ENCODE measurements at regions not wholly inside any gene's neighbourhood (a gene's known extent, or its start where the extent isn't known, plus 50 kb on each side); places are given as distances from the start of the nearest gene placed in this dataset.
A peak's percentile ranks its signal among the peaks of the same experiment; 100 is the strongest.

DNA sequence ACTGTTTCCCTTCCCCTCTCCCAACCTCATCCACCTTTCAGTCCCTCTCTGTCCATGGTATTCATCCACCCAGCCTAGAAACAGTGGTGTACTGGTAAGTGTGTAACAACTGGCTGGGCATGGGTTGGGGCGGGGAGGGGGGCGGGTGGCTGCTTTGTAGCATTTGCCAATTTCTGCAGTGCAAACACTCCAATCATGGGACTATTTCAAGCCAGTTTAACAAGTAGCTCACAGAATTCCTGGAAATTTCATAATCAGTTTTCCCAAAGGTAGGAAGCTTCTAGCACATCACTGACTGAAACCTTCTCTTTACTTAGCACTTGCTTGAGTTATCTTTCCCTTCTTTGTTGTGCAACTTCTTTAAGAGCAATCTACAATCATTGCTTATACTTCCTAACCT is 100.8 kb upstream of the WASF3 start:
- DNase-seq (ENCODE audit: low read depth in 4 of 4, low spot score in 1 of 4): no peak

DNA sequence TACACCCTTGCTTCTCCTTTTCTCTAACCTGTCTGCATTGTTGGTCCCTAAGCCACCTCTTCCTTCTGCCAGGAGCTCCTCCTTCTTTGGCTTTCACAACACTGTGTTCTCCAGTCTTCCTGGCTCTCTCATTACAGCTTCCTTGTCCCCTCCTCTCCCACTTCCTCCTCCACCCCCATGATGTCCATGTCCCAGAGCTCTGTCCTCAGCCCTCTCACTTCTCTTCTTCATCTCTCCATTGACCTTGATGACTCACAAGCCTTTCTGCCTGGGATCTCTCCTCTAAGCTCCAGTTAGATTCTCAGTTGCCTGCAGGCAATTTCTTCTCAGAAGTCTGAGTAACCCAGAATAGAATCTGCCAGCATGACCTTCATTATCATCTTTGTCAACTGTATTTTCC is 100.3 kb upstream of the WASF3 start:
- DNase-seq (ENCODE audit: low read depth in 4 of 4, low spot score in 1 of 4): no peak

DNA sequence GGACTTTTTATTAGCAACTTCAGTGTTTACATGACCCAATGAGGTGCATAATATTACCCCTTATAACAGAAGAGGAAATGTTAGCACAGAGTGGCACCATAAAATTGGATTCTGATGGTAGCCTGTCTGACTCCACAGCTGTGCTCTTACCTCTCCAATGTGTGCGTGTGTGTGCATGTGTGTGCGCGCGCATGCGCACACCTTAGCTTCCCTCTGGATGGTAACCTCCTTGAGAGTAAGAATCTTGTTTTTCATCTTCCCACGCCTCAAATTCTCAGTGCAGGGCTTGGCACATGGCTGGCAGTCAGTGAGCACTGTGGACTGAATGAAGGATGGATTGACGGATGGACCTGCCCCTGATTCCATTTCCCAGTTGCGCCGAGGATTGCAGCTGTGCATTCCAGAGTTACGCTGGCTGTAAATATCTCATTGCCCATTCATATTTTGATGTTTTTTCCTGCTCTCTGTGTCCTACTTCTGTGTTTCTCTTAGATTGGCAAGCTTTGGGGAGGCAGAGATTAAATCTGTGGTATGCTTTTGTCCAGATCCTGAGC is 99.2 kb upstream of the WASF3 start:
- no peak for DNase-seq (ENCODE audit: low read depth in 4 of 4, low spot score in 1 of 4)

DNA sequence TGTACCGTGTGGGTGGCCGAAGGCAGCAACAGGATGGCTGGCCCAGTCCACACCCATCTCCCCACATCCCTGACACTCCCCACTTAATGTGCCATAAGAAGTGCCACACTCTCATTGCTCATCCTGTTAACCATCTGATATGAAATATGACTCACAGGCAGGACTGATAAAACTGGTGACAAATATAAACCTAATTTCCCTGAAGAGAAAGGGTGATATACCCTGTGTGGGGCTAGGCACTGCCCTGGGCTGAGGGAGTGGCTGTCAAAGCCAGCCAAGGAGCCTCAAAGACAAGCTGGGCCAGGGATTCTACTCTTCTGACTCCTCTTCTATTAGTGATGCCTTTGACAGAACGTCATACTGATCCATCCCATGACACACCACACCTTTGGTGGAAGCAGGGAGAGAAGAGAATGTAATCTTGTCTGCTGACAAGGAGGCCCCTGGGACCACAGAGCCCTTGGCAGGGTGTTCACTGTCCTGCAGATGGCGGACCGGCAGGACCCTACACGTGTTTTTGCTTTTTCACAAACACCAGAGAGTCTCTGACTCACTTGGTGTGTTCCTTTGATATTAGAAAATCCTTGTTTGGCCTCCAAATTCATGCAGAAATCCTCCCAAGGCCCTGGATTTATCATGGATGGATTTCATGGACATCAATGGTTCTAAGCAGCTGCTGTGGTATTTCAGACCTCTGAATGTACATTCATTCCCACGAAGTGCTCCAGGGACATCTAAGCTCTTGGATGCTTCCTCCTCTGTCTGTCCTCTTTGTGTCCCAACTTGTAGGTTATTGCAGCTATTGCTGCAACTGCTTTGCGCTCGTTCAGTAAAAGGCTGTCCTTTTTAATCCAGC is 98.0 kb upstream of the WASF3 start:
- no peak for DNase-seq (ENCODE audit: low read depth in 4 of 4, low spot score in 1 of 4)

DNA sequence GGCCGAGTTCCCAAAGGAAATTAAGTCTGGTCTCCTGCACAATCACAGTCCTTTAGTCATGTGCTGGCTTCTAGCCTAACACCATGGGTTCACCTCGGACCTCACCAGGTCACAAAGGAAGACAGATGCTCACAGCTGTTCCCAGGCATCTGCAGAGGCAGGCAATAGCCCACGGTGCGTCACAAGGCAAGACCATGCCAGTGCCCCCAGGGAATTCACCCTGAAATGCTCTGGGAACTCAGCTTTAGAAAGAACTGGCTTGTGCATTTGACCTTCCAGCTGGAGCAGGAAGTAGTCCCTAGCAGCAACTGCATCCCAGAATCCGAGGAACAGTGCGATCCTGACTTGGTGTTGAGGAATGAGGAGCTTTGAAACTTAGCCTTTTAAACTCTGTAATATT is 96.8 kb upstream of the WASF3 start:
- no peak for DNase-seq (ENCODE audit: low read depth in 4 of 4, low spot score in 1 of 4)

DNA sequence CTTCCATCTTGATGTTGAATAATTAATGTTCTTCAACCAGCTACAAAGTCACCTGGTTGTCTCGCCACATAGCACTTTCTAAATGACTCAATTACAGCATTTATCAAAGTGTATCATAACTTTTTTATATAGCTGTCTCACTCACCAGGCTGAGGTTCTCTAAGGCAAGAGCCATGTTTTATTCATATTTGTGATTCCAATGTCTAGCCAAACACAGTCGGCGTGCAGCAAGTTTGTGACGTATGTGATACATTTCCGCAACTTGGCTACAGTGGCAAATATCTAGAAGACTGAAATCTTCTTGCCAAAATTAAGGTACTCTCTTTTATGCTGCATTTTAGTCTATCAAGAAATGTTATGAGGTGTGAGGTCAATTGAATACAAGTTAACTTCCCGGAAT is 94.2 kb upstream of the WASF3 start:
- DNase-seq (ENCODE audit: low read depth in 4 of 4, low spot score in 1 of 4): no peak

DNA sequence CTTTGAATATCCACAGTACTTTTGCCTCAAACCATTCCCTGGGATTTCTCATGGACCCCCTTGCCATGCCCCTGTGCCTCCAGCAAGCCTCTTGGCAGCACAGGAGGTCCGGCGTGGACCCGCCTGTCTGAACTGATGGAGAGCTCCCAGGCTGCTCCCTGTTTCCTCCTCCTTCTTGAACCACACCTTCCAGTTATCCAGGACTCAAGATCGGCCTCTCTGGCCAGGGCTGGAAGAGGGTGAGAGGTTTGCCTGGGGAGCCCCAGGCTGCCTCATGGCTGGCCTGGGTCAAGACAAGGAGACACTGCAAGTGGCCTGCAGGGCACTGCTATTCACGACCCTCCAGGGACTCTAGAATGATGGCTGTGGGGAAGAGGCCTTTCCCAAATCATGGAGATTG is 93.6 kb upstream of the WASF3 start:
- no peak for DNase-seq (ENCODE audit: low read depth in 4 of 4, low spot score in 1 of 4)

DNA sequence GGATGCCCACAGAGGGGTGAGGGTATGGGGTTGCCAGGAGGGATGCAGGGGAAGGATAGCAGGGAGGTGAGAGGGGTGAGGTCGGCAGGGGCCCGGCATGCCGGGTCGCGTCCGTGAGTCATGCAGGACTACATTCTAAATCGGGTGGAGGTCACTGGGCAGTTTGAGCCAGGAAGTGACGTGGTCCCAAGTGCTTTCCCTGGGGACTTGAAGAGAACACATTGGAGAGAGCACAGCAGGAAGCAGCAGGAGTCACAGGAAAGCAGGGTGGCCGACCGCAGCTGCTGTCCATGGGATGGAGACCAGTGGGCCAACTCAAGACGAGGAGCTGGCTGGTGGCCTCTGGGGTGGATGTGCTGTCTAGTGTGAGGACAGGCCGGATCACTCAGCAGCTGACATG is 92.0 kb upstream of the WASF3 start:
- DNase-seq (ENCODE audit: low read depth in 4 of 4, low spot score in 1 of 4): no peak

DNA sequence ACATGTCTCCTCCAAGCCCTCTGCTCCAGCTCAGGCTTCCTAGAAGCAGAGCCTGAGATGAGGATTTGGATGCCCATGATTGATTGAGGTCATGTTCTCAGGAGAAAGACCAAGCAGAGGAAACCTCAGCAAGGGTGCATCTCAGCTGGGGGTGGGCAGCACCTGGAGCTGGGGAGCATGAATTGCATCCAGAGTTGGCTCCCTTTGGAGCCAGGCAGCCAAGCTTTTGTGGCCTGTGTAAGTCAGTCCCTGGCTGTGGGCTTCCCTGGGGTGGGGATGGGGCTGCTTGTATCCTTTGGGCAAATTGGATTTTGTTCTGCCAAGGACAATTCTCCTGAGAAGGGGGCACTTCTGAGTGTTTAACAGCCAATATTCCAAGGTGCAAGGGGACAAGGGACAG is 91.5 kb upstream of the WASF3 start:
- DNase-seq (ENCODE audit: low read depth in 4 of 4, low spot score in 1 of 4): no peak

DNA sequence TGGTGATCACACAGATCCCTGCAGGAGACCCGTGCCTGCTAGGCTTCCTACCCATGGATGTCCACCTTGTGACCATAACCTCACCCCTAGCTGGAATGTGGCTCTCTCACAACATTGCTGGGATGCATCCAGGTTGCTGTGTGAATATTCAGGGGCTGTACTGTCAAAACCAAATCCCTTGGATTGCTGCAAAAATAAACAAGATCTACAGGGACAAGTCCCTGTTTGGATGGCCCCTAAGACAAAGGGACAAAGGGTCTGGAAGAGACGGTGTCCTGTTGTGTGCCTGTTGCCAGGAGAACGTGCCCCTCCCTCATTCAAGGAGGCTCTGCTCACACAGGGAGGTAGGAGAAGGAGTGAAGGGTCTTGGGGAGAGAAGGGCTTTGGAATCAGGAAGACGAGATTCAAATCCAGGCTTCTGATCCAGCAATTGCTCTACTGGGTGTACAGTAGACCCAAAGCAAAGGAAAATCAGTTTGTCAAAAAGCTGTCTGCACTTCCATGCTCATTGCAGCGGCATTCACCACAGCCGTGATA is 89.2 kb upstream of the WASF3 start:
- no peak for DNase-seq (ENCODE audit: low read depth in 4 of 4, low spot score in 1 of 4)

DNA sequence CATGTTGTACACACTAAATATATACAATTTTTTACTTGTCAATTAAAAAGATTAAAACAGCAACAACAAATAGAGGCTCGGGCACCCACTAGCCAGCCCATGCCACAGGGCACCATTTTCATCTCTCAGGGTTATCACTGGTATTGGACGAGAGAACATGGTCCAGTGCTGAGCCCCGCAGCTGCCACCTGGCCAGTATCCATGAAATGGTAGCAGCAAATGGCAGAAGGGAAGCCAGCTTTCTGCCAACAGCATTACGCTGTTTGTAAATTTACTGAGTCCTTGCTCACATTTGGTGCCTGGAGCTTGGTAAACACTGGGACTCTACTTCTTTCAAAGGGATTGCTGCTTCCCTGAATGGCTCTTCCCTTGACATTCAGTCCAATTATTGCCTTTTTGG is 87.9 kb upstream of the WASF3 start:
- DNase-seq (ENCODE audit: low read depth in 4 of 4, low spot score in 1 of 4): no peak

DNA sequence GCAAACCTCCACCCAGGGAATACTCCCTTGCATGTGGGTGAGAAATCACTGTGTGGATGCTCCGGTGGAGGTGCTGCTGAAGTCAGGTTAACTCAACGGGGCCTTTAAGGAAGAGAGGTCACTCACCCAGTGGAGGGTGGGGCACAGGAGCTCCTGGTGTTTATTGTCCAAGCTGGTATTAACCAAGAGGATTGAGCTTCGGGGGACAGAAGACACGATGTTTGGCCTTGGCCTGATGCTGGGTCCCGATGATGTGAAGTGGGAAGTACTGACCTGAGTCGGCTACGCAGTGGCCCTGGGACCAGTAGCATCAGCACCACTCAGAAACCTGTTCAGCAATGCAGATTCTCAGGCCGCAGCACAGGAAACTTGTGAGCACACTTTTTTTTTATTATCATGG is 85.7 kb upstream of the WASF3 start:
- no peak for DNase-seq (ENCODE audit: low read depth in 4 of 4, low spot score in 1 of 4)

DNA sequence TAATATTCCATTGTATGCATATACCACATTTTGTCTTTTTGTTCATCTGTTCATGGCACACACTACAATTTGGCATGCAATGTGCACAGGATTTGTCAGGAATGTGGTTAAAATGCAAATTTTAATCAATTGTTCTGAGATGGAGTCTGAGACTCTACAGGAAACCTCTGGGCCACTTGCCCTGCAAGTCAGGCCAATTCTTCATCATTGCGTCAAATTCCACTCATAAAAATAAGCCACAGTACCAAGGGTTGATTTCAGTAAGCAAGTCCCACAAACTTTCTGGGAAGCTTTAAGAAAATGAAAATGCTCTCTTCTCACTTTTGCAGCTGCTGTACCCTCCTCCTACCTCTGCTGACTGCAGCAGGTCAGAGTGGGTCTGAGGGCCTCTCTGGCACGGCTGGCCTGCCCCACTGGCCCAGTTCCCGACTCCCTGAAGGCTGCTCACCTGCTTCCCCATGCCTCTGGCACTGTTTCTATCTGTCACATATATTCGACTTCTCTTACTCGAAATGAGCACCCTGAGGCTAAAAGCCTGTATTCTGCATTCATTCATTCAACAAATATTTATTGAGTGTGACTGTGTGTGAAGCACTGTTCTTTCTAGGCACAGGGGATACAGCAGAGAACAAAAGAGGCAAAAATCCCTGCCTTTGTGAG is 83.8 kb upstream of the WASF3 start:
- no peak for DNase-seq (ENCODE audit: low read depth in 4 of 4, low spot score in 1 of 4)

DNA sequence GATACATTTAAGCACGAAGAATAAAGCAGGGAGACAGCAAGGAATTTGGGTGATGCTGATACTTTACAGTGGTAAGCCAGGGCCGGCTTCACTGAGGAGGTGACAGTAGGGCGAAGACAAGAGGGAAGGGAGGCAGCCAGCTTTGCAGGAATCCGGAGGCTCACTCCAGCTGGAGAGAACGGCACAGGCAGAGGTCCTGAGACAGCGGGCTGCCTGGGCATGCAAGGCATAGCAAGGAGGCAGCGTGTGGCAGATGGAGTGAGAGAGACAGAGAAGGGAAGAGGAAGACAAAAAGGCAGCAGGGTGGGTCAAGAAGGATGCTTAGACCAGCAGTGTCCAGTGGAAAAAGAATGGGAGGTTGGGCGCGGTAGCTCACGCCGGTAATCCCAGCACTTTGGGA is 83.2 kb upstream of the WASF3 start:
- no peak for DNase-seq (ENCODE audit: low read depth in 4 of 4, low spot score in 1 of 4)

DNA sequence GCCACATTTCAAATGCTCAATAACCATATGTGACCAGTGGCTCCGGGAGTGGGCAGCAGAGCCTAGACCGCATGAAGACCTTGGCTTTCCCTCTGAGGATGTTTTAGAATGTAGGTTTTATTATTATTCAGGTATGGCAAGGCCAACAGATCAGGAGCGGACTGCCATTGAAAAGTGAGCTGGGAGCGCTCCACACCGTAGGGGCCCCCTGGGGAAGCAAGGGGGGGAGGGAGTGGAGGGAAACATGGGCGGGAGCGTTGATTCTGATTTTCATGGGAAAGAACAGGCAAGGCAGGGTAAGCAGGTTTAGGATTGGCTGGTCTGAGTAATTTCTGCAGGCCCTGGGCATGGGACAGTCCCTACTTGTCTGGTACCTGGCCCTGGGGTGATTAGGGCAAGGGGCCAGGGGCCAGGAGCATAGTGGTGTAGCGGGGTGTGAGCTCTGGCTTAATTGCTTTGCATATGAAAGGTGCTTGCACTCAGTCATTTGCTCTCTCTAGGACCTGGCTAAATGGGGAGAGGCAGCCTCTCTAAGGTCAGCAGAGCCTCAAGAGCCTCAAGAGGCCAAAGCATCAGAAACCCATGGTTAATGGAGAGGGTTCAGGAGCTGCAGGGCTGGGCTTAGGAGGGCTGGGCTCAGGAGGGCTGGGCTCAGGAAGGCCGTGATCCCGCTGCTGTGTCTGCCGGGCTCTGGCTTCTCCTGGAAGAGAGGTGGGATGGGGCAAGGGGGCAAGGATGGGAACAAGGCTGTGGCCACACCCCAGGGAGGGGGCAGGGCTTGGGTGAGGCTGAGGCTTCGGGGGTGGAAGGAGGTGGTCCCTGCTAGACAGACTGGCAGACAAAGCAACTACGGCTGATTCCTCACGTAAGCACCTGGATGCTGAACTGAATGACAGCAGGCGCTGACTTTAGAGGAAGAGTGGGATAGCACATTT is 82.0 kb upstream of the WASF3 start:
- DNase-seq (ENCODE audit: low read depth in 4 of 4, low spot score in 1 of 4): no peak

DNA sequence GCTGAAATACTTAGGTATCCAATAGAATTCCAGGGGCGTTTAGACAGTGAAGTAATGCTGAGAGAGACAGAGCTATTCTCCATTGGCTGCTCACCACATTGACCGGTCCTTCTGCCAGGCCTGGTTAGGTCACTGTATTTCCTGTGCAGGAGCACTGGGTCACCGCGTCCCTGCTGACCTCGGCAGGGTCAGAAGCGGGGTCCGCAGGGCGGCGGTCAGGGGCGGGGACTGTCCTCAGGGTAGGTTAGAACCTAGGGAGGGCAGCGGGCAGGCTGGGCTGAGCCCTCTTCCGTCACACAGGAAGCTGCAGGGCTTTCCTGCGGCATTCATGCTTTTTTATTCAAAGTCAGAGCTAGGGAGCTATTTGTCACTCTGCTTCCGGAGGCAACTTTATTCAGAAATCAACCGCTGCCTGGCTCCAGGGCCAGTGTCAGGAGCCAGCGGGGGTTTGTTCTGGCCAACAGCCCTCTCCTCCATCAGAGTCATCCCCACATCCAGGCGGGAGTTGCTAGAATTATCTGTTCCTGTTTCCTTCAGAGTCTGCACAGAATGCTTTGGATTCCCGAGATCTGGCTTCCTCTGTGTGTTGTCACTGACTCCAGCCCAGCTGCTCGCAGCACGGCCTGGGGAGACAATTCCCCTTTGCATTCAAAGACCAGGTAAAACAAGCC is 81.2 kb upstream of the WASF3 start:
- peak in 1 of 4 experiments; percentile 1 for DNase-seq (ENCODE audit: low read depth in 4 of 4, low spot score in 1 of 4)

DNA sequence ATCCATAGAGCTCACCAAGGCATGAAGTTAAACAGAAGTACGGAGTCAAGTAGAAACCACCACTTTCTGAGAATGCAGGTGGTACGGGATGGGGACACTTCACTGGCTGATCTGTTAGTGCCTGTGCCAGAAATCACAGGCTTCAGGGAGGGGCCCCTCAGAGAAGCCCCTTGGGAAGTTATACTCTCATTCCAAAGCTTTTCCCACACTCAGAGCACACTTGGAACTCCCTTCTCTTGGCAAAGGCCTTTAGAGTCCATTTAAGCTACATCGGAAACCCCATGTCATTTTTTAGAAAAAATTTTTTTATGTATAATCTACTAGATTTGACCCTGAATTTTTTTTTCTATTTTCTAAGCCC is 80.7 kb upstream of the WASF3 start:
- DNase-seq (ENCODE audit: low read depth in 4 of 4, low spot score in 1 of 4): no peak

DNA sequence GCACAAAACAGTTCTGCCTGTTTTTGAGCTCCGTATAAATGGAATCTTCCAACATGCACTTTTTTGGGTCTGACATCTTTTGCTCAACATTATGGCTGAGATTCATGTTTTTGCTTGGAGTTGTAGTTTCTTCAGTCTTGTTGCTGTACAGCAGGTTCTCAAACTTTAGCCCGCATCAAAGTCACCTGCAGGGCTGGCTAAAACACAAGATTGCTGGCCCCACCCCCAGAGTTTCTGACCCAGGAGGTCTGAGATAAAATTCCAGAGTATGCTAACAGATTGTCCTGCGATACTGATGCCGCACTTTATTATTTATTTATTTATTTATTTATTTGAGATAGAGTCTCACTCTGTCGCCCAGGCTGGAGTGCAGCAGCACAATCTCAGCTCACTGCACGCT is 79.8 kb upstream of the WASF3 start:
- DNase-seq (ENCODE audit: low read depth in 4 of 4, low spot score in 1 of 4): no peak

DNA sequence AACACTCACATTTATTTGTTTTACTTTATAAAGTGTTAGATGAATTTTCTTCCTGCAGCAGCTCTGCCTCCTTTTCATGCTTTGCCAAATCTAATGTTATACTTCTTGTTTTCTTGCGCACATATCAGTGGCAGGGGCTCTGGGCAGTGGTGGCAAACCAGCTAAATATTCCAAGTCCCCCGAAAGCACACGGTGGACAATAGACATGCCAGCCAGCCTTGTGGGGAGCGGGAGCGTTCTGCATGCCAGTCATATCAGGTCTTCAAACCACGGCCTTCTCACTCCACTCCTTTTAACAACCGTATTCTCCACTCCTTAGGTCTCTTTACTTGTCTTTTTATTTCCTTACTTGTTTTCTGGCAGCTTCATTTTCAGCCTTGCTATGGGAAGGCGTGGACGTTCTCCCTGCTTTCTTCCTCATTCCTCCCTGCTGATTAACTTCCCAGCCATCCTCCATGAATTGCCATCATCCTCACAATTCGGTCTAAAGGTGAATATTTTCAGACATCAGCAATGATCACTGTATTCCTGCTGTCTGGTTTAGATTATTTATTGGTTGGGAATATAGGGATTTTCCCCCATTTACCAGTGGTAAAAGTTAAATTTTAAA is 77.1 kb upstream of the WASF3 start:
- no peak for DNase-seq (ENCODE audit: low read depth in 4 of 4, low spot score in 1 of 4)

DNA sequence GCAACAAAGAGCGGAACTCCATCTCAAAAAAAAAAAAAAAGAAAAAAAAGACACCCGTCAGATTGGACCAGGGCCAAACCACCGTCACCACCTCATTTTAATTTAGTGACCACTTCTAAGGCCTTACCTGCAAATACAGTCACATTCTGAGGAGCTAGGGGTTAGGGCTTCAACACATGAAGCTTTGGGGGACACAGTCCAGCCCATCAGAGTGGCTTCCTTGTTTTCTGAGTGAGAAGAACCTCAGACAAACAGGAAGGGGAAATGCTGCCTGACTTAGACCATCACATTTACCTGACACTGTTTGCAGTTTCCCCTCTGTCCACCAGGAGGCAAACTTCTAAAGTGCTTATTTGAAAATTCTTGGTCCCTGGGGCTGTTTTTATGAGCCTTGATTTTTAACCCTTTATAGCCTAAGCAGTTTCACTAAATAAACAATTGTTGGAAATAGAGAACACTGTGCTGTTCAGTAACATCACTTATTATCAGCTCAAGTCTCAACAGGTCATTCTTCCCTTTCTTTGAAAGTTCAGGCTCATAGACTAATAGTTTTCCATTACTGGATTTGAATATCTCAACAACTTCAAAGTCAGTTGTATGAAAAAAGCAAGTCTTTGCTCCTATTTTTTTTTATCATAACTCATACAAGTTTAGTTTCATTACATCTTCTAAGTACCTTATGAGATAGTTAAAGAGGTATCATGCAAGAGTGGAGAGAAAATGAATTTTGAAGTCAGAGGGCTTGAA is 74.9 kb upstream of the WASF3 start:
- DNase-seq (ENCODE audit: low read depth in 4 of 4, low spot score in 1 of 4): peak in 3 of 4 experiments; percentile 38 to 47 (median 38)
